K562 (cell line): ENCODE measurements at regions not wholly inside any gene's neighbourhood (a gene's known extent, or its start where the extent isn't known, plus 50 kb on each side); places are given as distances from the start of the nearest gene placed in this dataset.

Experiments
- ATAC-seq: fragments of 200-7000 bp; cut with Tn5 transposase; 3 replicates; pipeline ENCODE4 v1.9.1; 2020; ENCODE audit warnings: moderate library complexity
- BruUV-seq: library from RNA; stranded (reverse); fragments of 400-500 nt; replicated peaks from 2 replicates; lab custom pipeline; 2021; lab: Mats Ljungman, UMichigan
- CTCF ChIA-PET: fragments of 300-600 bp; formaldehyde crosslinking; extraction: SDS; loops from one replicate; lab custom pipeline; 2021; ENCODE audit warnings: low intra/inter-chr PET ratio; lab: Yijun Ruan, JAX
- POLR2A ChIA-PET: fragments of 300-600, 350-650 bp; sonication (Branson Sonifier 250); formaldehyde crosslinking; extraction: SDS; loops from one replicate; lab custom pipeline; 2021; ENCODE audit warnings: antibody characterized with exemption, inconsistent platforms; lab: Yijun Ruan, JAX
- DNase-seq, 4 experiments: peaks; one replicate each; pipeline versions ENCODE4 v3.0.0 to v3.0.0-alpha.2; 2011 to 2018; ENCODE audit warnings: low spot score in 3 of 4, mixed read lengths in 3 of 4; ENCODE audit errors: extremely low read depth in 1 of 4
- FAIRE-seq: peaks from 2 replicates; lab custom pipeline; 2011; peaks lifted over from hg19 to GRCh38; lab: Jason Lieb, UNC
- H2AFZ ChIP-seq: 2 replicates; pipeline ENCODE4 v1.6.0; 2011; ENCODE audit warnings: low read depth, low read length, control low read depth, inconsistent platforms
- H3K27ac ChIP-seq: fragments of 200-600 bp; 3 replicates; pipeline ENCODE4 v1.8.0; 2011; ENCODE audit warnings: low read depth, mild to moderate bottlenecking, control low read depth, inconsistent platforms, low read length, moderate library complexity, mixed read lengths; ENCODE audit errors: extremely low read depth
- H3K27me3 ChIP-seq, 2 experiments: fragments of 300-600 bp in 1 of 2; 2 replicates in 1 of 2; 3 replicates in 1 of 2; pipeline versions ENCODE4 v1.6.0 to v1.8.0; 2011; ENCODE audit warnings: inconsistent platforms in 2 of 2, low read length in 2 of 2, mild to moderate bottlenecking in 1 of 2, mixed read lengths in 1 of 2, moderate library complexity in 1 of 2; ENCODE audit not compliant: control insufficient read depth in 2 of 2, insufficient read depth in 2 of 2
- H3K36me3 ChIP-seq: fragments of 300-600 bp; 3 replicates; pipeline ENCODE4 v1.8.0; 2011; ENCODE audit warnings: mild to moderate bottlenecking, low read length, inconsistent platforms; ENCODE audit not compliant: control insufficient read depth, insufficient read depth
- H3K4me1 ChIP-seq, 2 experiments: fragments of 200-600 bp in 1 of 2; replicated peaks in 1 of 2; 2 replicates in 1 of 2; 3 replicates in 1 of 2; pipeline versions ENCODE4 v1.5.1 to v1.8.0; 2011; ENCODE audit warnings: inconsistent platforms in 2 of 2, low read length in 2 of 2, mild to moderate bottlenecking in 1 of 2, mixed read lengths in 1 of 2, moderate library complexity in 1 of 2; ENCODE audit not compliant: control insufficient read depth in 2 of 2, insufficient read depth in 2 of 2
- H3K4me2 ChIP-seq: 2 replicates; pipeline ENCODE4 v1.6.1; 2011; ENCODE audit warnings: low read length, control low read depth, inconsistent platforms, mixed read lengths; ENCODE audit not compliant: insufficient read depth
- H3K4me3 ChIP-seq: fragments of 200-600 bp; sonication (generic), shearing (Covaris generic); 2 replicates; pipeline ENCODE4 v1.5.1; 2016; ENCODE audit warnings: control low read depth, inconsistent platforms
- H3K79me2 ChIP-seq: fragments of 200-600 bp; 3 replicates; pipeline ENCODE4 v1.8.0; 2011; ENCODE audit warnings: low read length, inconsistent platforms; ENCODE audit not compliant: control insufficient read depth, insufficient read depth
- H3K9ac ChIP-seq, 2 experiments: 2 replicates each; pipeline versions ENCODE4 v1.6.0 to v1.6.1; 2011; ENCODE audit warnings: low read depth in 2 of 2, low read length in 2 of 2, control low read depth in 1 of 2, inconsistent platforms in 1 of 2, mild to moderate bottlenecking in 1 of 2, mixed read lengths in 1 of 2; ENCODE audit not compliant: insufficient read depth in 1 of 2
- H3K9me1 ChIP-seq: one replicate; pipeline ENCODE4 v1.6.0; 2011; ENCODE audit warnings: inconsistent platforms, mild to moderate bottlenecking, low read length, moderate library complexity; ENCODE audit not compliant: control insufficient read depth, insufficient read depth
- H3K9me3 ChIP-seq: replicated peaks from 2 replicates; pipeline ENCODE4 v1.5.1; 2011; ENCODE audit warnings: low read depth, low read length, inconsistent platforms; ENCODE audit not compliant: control insufficient read depth, insufficient read depth
- H4K20me1 ChIP-seq: replicated peaks from 2 replicates; pipeline ENCODE4 v1.6.1; 2011; ENCODE audit warnings: low read length, inconsistent platforms, mixed read lengths; ENCODE audit not compliant: control insufficient read depth, insufficient read depth
- CBX3 ChIP-seq, 2 experiments: IDR thresholded peaks; 1 replicate in 1 of 2; 2 replicates in 1 of 2; pipeline ENCODE4 v1.6.1; 2012; ENCODE audit warnings: inconsistent platforms in 2 of 2, low read length in 2 of 2, borderline replicate concordance in 1 of 2, control low read depth in 1 of 2
- SMARCE1 ChIP-seq: fragments of 450-650 bp; IDR thresholded peaks from 2 replicates; pipeline ENCODE4 v1.7.1; 2016; ENCODE audit warnings: mild to moderate bottlenecking
- TEAD1 ChIP-seq, 2 experiments: fragments of 450-650 bp in 1 of 2; sonication (generic) in 1 of 2; formaldehyde crosslinking; IDR thresholded peaks; 2 replicates each; pipeline versions ENCODE4 v1.4.0 to v1.8.0; 2020 to 2022; ENCODE audit warnings: mild to moderate bottlenecking in 2 of 2, missing genetic modification reagents in 1 of 2
- ZNF77 ChIP-seq: fragments of 250-450 bp; sonication (Bioruptor Pico); IDR thresholded peaks from 2 replicates; pipeline ENCODE4 v1.5.0; 2020
- ZNF79 ChIP-seq: fragments of 250-450 bp; sonication (Bioruptor Pico); IDR thresholded peaks from 2 replicates; pipeline ENCODE4 v1.4.0; 2020; ENCODE audit warnings: low read depth, mild to moderate bottlenecking, moderate library complexity
- WGBS: fragments of 100-300 bp; shearing (Covaris generic); methylation state at CpG from one replicate; pipeline ENCODE4 v1.1.6; 2016; ENCODE audit warnings: low coverage, mixed read lengths; ENCODE audit not compliant: insufficient coverage; ENCODE audit errors: missing lambda C conversion rate; 5-methylcytosine and 5-hydroxymethylcytosine counted together
- in situ Hi-C: fragments of 300-500 bp; cut with MboI; formaldehyde crosslinking; loops from 4 replicates; pipeline ENCODE4 v1.15.0; 2018; ENCODE audit warnings: inconsistent platforms, mixed read lengths
- intact Hi-C: fragments of 100-400 bp; cut with micrococcal nuclease; formaldehyde crosslinking; loops from 2 replicates; pipeline ENCODE4 v1.14.2; 2022
- TF ChIP-seq, protein P1 (sequence below): fragments of 450-650 bp; IDR thresholded peaks from 2 replicates; pipeline ENCODE4 v1.7.0; 2016; ENCODE audit warnings: borderline replicate concordance
- TF ChIP-seq, protein P2 (sequence below): sonication (generic); formaldehyde crosslinking; IDR thresholded peaks from 2 replicates; pipeline ENCODE4 v1.8.0; 2022; ENCODE audit warnings: missing genetic modification reagents, mild to moderate bottlenecking, moderate library complexity, borderline replicate concordance

DNA sequence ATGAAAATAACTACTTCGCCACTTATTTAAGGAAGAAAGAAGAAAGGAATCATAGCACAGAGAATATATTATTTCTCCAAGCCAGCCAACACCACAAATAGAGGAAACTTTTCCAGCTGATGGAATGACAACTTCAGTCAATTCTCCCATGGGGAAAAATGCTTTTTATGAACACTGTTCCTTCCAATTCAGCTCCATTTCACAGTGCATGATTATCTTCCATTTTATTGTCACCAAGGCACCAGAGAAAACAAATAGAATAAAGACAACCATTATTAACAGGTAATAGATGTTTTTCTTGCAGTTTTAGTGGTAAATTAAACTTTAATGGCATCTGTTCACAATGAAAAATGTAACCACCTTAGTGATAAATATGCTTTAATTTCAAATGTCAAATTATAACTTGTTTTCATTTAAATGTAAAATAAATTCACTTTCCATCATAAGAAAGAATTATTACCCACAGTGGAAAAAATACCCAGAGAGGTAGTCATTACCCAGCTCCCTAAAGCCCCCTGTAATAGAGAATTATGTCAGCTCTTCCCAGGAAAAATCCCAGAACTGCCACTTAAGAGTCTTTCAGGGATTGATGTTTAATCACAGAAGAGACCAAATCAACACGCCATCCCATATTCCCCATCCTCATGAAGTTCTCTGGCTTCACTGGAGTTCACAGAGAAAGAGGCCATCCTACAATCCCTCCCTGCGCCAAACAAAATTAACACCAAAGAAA, 828.3 kb upstream of the TMEM132C start:
- H4K20me1 ChIP-seq = no peaks in the 10 kb centered on the region
- H3K27ac ChIP-seq = no peak overlapping the region
- intact Hi-C loops = no loop called here
- POLR2A ChIA-PET = no interaction called here
- H3K4me3 ChIP-seq = no peak overlapping the region
- no peak overlapping the region for H3K4me2 ChIP-seq
- in situ Hi-C loops = no loop called here
- CTCF ChIA-PET = no interaction called here
- DNase-seq (no peak), FAIRE-seq (no peak), ATAC-seq (no peak)
- no peaks in the 10 kb centered on the region for H3K36me3 ChIP-seq
- no peak overlapping the region for H2AFZ ChIP-seq
- no peaks in the 10 kb centered on the region for H3K9me1 ChIP-seq
- no peaks in the 10 kb centered on the region for H3K9me3 ChIP-seq
- H3K27me3 ChIP-seq = no peaks in the 10 kb centered on the region
- H3K79me2 ChIP-seq = no peaks in the 10 kb centered on the region
- no peak overlapping the region for H3K9ac ChIP-seq
- BruUV-seq = no TSS peak
- no peaks in the 10 kb centered on the region for H3K4me1 ChIP-seq
- TF ChIP-seq, protein P1, sequence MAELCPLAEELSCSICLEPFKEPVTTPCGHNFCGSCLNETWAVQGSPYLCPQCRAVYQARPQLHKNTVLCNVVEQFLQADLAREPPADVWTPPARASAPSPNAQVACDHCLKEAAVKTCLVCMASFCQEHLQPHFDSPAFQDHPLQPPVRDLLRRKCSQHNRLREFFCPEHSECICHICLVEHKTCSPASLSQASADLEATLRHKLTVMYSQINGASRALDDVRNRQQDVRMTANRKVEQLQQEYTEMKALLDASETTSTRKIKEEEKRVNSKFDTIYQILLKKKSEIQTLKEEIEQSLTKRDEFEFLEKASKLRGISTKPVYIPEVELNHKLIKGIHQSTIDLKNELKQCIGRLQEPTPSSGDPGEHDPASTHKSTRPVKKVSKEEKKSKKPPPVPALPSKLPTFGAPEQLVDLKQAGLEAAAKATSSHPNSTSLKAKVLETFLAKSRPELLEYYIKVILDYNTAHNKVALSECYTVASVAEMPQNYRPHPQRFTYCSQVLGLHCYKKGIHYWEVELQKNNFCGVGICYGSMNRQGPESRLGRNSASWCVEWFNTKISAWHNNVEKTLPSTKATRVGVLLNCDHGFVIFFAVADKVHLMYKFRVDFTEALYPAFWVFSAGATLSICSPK = no peak
- no peak for TF ChIP-seq SMARCE1
- TF ChIP-seq CBX3 (IDR thresholded peaks at IDR 0.05; ENCODE audit: borderline replicate concordance in 1 of 2, low read length in 2 of 2) = no peak
- TF ChIP-seq, protein P2, sequence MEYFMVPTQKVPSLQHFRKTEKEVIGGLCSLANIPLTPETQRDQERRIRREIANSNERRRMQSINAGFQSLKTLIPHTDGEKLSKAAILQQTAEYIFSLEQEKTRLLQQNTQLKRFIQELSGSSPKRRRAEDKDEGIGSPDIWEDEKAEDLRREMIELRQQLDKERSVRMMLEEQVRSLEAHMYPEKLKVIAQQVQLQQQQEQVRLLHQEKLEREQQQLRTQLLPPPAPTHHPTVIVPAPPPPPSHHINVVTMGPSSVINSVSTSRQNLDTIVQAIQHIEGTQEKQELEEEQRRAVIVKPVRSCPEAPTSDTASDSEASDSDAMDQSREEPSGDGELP (CRISPR knock-in tag) = no peak
- TF ChIP-seq ZNF79 (CRISPR knock-in tag) = no peak
- TF ChIP-seq ZNF77 (CRISPR knock-in tag) = no peak
- TF ChIP-seq TEAD1 (CRISPR knock-in tag; IDR thresholded peaks at IDR 0.05) = no peak
- WGBS = 0% methylated on average over 3 of the region's 3 CpGs
